Thyroid gland (tissue), 4 donors: ENCODE measurements at regions not wholly inside any gene's neighbourhood (a gene's known extent, or its start where the extent isn't known, plus 50 kb on each side); places are given as distances from the start of the nearest gene placed in this dataset.

Source experiments
- CTCF ChIP-seq, 6 experiments: fragments of 200-600 bp in 3 of 6; fragments of 450-650 bp in 3 of 6; sonication (generic) in 3 of 6; IDR thresholded peaks; one replicate each; pipeline ENCODE4 v1.5.1; 2016 to 2019; ENCODE audit warnings: antibody characterized with exemption in 6 of 6, mild to moderate bottlenecking in 2 of 6, inconsistent platforms in 1 of 6, moderate library complexity in 1 of 6
- POLR2A ChIP-seq, 2 donors: fragments of 450-650 bp; IDR thresholded peaks; one replicate each; pipeline ENCODE4 v1.6.1; 2017; ENCODE audit warnings: antibody characterized with exemption in 2 of 2, mild to moderate bottlenecking in 2 of 2, moderate library complexity in 1 of 2

- no peak for TF ChIP-seq POLR2A (IDR thresholded peaks at IDR 0.05)
- no peak for TF ChIP-seq CTCF (IDR thresholded peaks at IDR 0.05)
Measured at GRCh38 chr7:155154586-155154985, 84.5 kb downstream of the HTR5A start.
